Epithelial cell of proximal tubule (primary cell): ENCODE measurements at regions not wholly inside any gene's neighbourhood (a gene's known extent, or its start where the extent isn't known, plus 50 kb on each side); places are given as distances from the start of the nearest gene placed in this dataset.

Experiments used
- DNase-seq: peaks from one replicate; pipeline ENCODE4 v3.0.0-alpha.2; 2011; ENCODE audit warnings: low read depth
- H3K4me3 ChIP-seq: 2 replicates; pipeline ENCODE4 v1.5.1; 2011; ENCODE audit warnings: low read depth, mild to moderate bottlenecking, low read length
- CTCF ChIP-seq: conservative IDR thresholded peaks from 2 replicates; pipeline ENCODE4 v1.5.1; 2012; ENCODE audit warnings: low read depth, mild to moderate bottlenecking, low read length

- no peak for TF ChIP-seq CTCF
- no peak for DNase-seq
- no peak overlapping the region for H3K4me3 ChIP-seq
Measured at GRCh38 chr12:58720421-58720820, 199.9 kb downstream of the LRIG3 start.

GRCh38 chr12:58725400-58726105 is 194.8 kb downstream of the LRIG3 start:
- DNase-seq: no peak
- no peak for TF ChIP-seq CTCF
- H3K4me3 ChIP-seq: no peak overlapping the region

- TF ChIP-seq CTCF: no peak
- no peak overlapping the region for H3K4me3 ChIP-seq
- no peak for DNase-seq
Measured at GRCh38 chr12:58727521-58727920, 192.8 kb downstream of the LRIG3 start.

- no peak for DNase-seq
- no peak overlapping the region for H3K4me3 ChIP-seq
- no peak for TF ChIP-seq CTCF
Measured at GRCh38 chr12:58728397-58728796, 191.9 kb downstream of the LRIG3 start.

GRCh38 chr12:58731096-58731495 is 189.2 kb downstream of the LRIG3 start:
- H3K4me3 ChIP-seq: no peak overlapping the region
- TF ChIP-seq CTCF: no peak
- DNase-seq: no peak

GRCh38 chr12:58732894-58733293 is 187.4 kb downstream of the LRIG3 start:
- no peak for TF ChIP-seq CTCF

GRCh38 chr12:58741226-58741625 is 179.1 kb downstream of the LRIG3 start:
- TF ChIP-seq CTCF: no peak
- H3K4me3 ChIP-seq: no peak overlapping the region
- no peak for DNase-seq

More at GRCh38 chr12:58732894-58733293, 187.4 kb downstream of the LRIG3 start:
- no peak for DNase-seq
- H3K4me3 ChIP-seq: no peak overlapping the region
